Mucosa of descending colon (tissue), 3 donors: ENCODE measurements at regions not wholly inside any gene's neighbourhood (a gene's known extent, or its start where the extent isn't known, plus 50 kb on each side); places are given as distances from the start of the nearest gene placed in this dataset.

ENCODE experiments used
- ATAC-seq: fragments of 200-7000 bp; cut with Tn5 transposase; one replicate; pipeline ENCODE4 v1.9.1; 2020; ENCODE audit warnings: mild to moderate bottlenecking, moderate library complexity
- DNase-seq, 3 donors: peaks; one replicate each; pipeline ENCODE4 v3.0.0-alpha.2; 2020
- H3K36me3 ChIP-seq: fragments of 200-600 bp; one replicate; pipeline ENCODE4 v1.8.0; 2021; ENCODE audit warnings: low read depth, mild to moderate bottlenecking
- H3K4me1 ChIP-seq: fragments of 200-600 bp; one replicate; pipeline ENCODE4 v1.8.0; 2021; ENCODE audit warnings: low read depth, mild to moderate bottlenecking
- H3K4me3 ChIP-seq: fragments of 200-600 bp; one replicate; pipeline ENCODE4 v1.8.0; 2021; ENCODE audit warnings: mild to moderate bottlenecking
- H3K9me3 ChIP-seq: fragments of 200-600 bp; one replicate; pipeline ENCODE4 v1.8.0; 2021; ENCODE audit warnings: mild to moderate bottlenecking
- intact Hi-C, 2 donors: fragments of 100-400 bp; cut with DNase I in 1 of 2; cut with micrococcal nuclease in 1 of 2; formaldehyde crosslinking; loops; one replicate each; pipeline versions ENCODE4 v1.11.0 to v1.11.1; 2022; cut with DNase I, micrococcal nuclease
- TF ChIP-seq, protein P1 (sequence below): fragments of 200-600 bp; IDR thresholded peaks from one replicate; pipeline ENCODE4 v1.8.0; 2022; ENCODE audit warnings: antibody characterized with exemption, mild to moderate bottlenecking
- donor health status: DM: no; HTN: no; CAD: no; lungs with moderate emphysema.
- donor health status: DM: no; HTN: no; CAD: no.
- donor health status: DM: no; HTN: yes; CAD: no.

GRCh38 chr1:82263396-82263795 is 462.7 kb downstream of the ADGRL2 start:
- intact Hi-C loops: no loop called here

DNA sequence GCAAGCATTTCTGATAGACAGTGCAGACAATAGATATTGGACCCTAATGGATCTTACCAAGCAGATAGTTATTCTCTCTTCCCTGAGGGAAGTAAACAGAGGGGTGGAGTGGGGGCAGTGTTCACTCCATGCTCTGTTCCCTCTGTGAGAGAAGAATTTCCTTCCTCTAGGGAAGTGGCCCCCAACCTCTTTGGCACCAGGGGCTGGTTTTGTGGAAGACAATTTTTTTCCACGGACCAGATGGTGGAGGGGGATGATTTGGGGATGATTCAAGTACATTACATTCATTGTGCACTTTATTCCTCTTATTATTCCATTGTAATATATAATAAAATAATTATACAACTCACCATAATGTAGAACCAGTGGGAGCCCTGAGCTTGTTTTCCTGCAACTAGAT is 459.9 kb downstream of the ADGRL2 start:
- no peaks in the 10 kb centered on the region for H3K9me3 ChIP-seq
- DNase-seq: no peak
- no peak for ATAC-seq
- no peaks in the 10 kb centered on the region for H3K36me3 ChIP-seq
- intact Hi-C loops: no loop called here
- TF ChIP-seq, protein P1, sequence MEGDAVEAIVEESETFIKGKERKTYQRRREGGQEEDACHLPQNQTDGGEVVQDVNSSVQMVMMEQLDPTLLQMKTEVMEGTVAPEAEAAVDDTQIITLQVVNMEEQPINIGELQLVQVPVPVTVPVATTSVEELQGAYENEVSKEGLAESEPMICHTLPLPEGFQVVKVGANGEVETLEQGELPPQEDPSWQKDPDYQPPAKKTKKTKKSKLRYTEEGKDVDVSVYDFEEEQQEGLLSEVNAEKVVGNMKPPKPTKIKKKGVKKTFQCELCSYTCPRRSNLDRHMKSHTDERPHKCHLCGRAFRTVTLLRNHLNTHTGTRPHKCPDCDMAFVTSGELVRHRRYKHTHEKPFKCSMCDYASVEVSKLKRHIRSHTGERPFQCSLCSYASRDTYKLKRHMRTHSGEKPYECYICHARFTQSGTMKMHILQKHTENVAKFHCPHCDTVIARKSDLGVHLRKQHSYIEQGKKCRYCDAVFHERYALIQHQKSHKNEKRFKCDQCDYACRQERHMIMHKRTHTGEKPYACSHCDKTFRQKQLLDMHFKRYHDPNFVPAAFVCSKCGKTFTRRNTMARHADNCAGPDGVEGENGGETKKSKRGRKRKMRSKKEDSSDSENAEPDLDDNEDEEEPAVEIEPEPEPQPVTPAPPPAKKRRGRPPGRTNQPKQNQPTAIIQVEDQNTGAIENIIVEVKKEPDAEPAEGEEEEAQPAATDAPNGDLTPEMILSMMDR: no peak
- H3K4me3 ChIP-seq: no peak overlapping the region
- H3K4me1 ChIP-seq: no peaks in the 10 kb centered on the region

More at GRCh38 chr1:82263396-82263795, 462.7 kb downstream of the ADGRL2 start:
- H3K4me3 ChIP-seq: no peak overlapping the region
- ATAC-seq (no peak), DNase-seq (no peak)
- no peaks in the 10 kb centered on the region for H3K36me3 ChIP-seq
- H3K4me1 ChIP-seq: no peaks in the 10 kb centered on the region
- no peaks in the 10 kb centered on the region for H3K9me3 ChIP-seq
- TF ChIP-seq, protein P1: no peak

GRCh38 chr1:82260051-82260450 is 459.3 kb downstream of the ADGRL2 start:
- no peaks in the 10 kb centered on the region for H3K9me3 ChIP-seq
- H3K36me3 ChIP-seq: no peaks in the 10 kb centered on the region
- DNase-seq (no peak), ATAC-seq (no peak)
- TF ChIP-seq, protein P1: no peak
- H3K4me1 ChIP-seq: no peaks in the 10 kb centered on the region
- intact Hi-C loops: no loop called here
- no peak overlapping the region for H3K4me3 ChIP-seq

GRCh38 chr1:82258887-82259286 is 458.2 kb downstream of the ADGRL2 start:
- intact Hi-C loops: no loop called here
- Histone ChIP-seq H3K4me1 (no peaks in the 10 kb centered on the region), H3K9me3 (no peaks in the 10 kb centered on the region), H3K4me3 (no peak overlapping the region), H3K36me3 (no peaks in the 10 kb centered on the region)
- ATAC-seq: no peak
- DNase-seq: no peak
- TF ChIP-seq, protein P1: no peak

DNA sequence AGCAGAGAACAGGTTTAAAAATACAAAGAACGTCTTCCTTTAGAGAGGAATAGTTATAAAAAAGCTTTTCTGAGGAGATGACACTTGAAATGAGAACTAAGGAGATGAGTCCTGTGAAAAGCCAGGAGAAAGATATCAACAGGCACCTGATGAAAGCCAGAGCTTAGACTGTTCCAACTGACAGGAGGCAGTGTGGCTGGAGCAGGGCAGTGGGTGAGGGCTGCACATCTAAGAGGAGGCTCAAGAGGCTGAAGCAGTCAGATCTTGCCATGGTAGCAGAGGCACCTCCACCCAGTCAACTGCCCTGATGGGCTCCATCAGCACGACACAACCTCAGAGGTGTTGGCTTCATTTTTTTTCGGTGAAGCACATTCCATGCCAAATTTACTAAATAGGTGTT is 445.3 kb downstream of the ADGRL2 start:
- ATAC-seq (no peak), DNase-seq (no peak)
- TF ChIP-seq, protein P1: no peak
- no peaks in the 10 kb centered on the region for H3K4me1 ChIP-seq
- H3K36me3 ChIP-seq: no peaks in the 10 kb centered on the region
- intact Hi-C loops: no loop called here
- H3K4me3 ChIP-seq: no peak overlapping the region
- H3K9me3 ChIP-seq: no peaks in the 10 kb centered on the region

- ATAC-seq (no peak), DNase-seq (no peak)
- H3K4me3 ChIP-seq: no peak overlapping the region
- no peaks in the 10 kb centered on the region for H3K36me3 ChIP-seq
- intact Hi-C loops: no loop called here
- no peaks in the 10 kb centered on the region for H3K9me3 ChIP-seq
- TF ChIP-seq, protein P1: no peak
- H3K4me1 ChIP-seq: no peaks in the 10 kb centered on the region
Observed at GRCh38 chr1:82245345-82246014, 444.7 kb downstream of the ADGRL2 start.
